Esophagus squamous epithelium (tissue), 4 donors: ENCODE measurements at regions not wholly inside any gene's neighbourhood (a gene's known extent, or its start where the extent isn't known, plus 50 kb on each side); places are given as distances from the start of the nearest gene placed in this dataset.

Experiments used
- POLR2A ChIP-seq, 4 donors: fragments of 450-650 bp; IDR thresholded peaks; one replicate each; pipeline ENCODE4 v1.6.1; 2017; ENCODE audit warnings: antibody characterized with exemption in 4 of 4, mild to moderate bottlenecking in 4 of 4, moderate library complexity in 3 of 4
- TF ChIP-seq, protein P1 (sequence below), 6 experiments: fragments of 450-650 bp in 4 of 6; fragments of 200-600 bp in 2 of 6; sonication (generic) in 2 of 6; IDR thresholded peaks; one replicate each; pipeline ENCODE4 v1.5.1; 2016 to 2019; ENCODE audit warnings: antibody characterized with exemption in 6 of 6, mild to moderate bottlenecking in 4 of 6, moderate library complexity in 4 of 6

DNA sequence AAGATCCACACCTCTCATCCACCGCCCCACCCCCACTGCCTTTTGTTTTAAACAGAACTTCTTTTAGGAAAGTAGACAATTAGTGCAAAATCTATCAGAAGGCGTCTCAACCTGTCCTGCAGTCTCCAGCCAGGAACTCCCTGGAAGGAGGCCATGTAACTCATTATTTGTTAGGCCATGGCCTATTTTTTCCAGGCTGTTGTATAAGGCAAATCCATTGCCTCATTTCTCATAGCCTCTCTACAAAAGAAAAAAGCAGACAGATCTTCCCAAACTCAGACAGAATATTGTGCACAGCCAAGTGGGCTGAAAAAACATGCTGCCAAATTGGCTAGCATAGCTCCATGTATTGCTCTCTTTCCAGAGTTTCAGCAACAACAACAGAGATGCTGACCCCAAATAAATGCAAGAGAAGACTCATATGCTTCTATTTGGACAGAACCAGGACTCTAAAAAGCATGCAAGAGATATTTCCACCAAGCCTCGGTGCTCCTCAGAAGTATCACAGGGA is 770.7 kb upstream of the CXADR start:
- no peak for TF ChIP-seq POLR2A (IDR thresholded peaks at IDR 0.05)
- TF ChIP-seq, protein P1, sequence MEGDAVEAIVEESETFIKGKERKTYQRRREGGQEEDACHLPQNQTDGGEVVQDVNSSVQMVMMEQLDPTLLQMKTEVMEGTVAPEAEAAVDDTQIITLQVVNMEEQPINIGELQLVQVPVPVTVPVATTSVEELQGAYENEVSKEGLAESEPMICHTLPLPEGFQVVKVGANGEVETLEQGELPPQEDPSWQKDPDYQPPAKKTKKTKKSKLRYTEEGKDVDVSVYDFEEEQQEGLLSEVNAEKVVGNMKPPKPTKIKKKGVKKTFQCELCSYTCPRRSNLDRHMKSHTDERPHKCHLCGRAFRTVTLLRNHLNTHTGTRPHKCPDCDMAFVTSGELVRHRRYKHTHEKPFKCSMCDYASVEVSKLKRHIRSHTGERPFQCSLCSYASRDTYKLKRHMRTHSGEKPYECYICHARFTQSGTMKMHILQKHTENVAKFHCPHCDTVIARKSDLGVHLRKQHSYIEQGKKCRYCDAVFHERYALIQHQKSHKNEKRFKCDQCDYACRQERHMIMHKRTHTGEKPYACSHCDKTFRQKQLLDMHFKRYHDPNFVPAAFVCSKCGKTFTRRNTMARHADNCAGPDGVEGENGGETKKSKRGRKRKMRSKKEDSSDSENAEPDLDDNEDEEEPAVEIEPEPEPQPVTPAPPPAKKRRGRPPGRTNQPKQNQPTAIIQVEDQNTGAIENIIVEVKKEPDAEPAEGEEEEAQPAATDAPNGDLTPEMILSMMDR (IDR thresholded peaks at IDR 0.05): no peak
